ENCODE measurements at regions not wholly inside any gene's neighbourhood (a gene's known extent, or its start where the extent isn't known, plus 50 kb on each side); places are given as distances from the start of the nearest gene placed in this dataset.
"Not testable (repeated sequence)": the region's sequence is repeated elsewhere in the genome, so short reads cannot be mapped to it uniquely, and the experiment has no call there.

DNA sequence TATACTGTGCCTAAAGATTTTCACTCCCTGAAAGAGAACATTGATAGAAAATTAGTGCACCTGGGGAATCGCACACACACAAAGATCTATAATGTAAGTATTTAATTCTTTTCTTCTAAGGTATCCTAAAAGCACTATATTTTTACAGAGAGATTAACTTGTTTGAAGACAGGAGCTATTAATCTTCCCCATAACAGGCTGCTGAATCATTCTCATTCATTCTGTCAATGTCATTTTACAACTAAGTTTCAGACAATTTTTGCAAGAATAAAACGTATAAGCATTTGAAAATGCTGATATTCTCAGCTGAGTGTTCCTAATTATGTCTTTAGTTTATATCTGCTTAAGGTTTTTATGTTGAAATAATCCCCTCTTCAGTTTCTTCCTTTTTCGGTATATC lies 776.7 kb downstream of the NXPH1 start:
- no peak for DNase-seq (ENCODE audit: low read depth)

DNA sequence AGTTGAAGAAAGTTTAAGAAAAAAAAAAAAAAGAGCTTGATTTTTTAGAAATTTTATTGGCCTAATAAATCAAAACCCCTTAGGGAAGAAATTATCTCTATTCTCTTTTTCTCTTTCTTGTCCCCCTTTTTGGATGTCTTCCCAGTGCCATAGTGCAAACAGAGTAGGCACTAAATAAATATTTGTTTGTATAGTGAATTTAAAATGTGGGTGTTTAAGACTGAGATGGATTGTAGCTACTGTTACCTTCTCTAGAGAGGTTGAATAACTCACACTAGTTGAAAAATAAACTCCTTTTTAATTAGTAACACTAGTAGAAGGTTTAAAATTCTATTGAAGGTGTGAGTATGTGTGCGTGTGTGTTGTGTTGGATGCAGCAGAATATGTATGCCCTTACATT lies 783.8 kb downstream of the NXPH1 start:
- no peak for DNase-seq (ENCODE audit: low read depth)

DNA sequence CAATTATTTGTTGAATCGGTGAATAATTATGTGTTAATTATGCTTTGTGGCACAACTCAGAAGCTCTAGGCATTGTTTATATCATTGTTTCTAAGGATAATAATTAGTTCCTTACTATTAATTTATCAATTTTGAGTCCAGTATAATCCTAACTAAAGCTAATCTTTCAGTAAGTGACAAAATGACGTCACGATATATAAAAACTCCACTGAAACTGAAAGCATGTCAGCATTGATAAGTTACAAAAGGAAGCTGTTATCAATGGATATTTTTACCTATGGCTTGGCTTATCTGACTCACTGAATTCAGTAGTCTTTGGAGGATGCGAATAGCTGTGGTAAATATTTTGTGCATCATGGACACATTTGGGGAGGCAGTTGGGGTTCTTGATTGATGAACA lies 793.1 kb downstream of the NXPH1 start:
- DNase-seq (ENCODE audit: low read depth), result no peak

DNA sequence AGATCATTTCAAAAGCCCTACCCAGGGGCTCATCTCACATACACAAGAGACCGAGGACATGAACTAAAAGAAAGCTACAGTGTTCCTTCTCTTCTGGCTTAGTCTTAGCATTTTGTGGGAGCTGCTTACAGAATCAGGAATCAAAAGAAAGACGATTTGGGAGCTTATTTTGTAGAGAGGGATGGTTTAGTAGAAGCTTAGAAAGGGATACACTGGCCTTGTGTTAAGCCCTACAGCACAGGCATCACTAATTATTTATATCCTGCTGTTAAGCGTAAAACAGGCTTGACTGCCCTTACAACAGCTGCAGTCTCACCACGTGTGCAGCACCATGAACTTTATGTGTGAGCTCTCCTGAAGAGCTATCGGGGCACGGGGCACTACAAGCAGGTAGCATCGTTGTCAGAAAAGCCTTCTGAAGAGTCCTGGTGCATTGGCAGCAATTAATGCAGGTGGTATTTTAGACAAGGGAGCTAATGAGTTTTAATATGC lies 798.3 kb downstream of the NXPH1 start:
- no peak for DNase-seq (ENCODE audit: low read depth)

DNA sequence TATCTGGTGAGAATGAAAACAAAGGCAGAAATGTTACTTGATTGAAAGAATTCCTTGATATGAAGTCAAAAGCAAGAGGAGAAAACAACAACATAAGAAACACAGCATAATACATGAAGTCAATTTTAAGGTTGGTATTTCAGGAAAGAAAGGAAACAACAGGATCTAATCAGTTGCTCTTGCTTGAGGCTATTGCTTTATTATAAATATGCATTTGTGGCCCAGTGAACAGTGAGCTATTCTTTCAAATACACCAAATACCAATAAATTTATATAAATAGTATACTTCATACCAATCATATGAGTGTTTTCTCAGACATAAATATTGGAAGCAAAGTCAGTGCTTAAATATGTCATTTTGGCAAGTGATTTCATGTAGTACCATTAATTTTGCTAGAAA lies 806.6 kb downstream of the NXPH1 start:
- no peak for DNase-seq (ENCODE audit: low read depth)

DNA sequence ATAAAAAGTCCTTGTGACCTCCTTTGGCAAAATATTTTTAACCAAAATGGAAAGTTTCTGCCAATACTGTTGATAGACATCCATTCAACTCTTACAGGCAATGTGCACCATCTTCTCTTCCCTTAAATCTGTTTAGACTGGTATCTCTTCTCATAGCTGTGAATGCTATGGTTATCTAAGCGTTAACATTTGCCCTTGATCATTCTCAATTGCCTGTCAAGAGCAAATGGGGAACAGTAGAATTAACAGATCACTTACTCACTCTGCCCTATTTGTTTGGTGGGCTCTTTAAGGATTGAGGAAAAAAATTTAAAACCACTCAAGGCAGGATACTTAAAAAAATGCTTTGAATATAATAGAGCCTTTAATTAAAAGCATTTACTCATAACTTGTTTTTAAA lies 808.4 kb downstream of the NXPH1 start:
- no peak for DNase-seq (ENCODE audit: low read depth)

DNA sequence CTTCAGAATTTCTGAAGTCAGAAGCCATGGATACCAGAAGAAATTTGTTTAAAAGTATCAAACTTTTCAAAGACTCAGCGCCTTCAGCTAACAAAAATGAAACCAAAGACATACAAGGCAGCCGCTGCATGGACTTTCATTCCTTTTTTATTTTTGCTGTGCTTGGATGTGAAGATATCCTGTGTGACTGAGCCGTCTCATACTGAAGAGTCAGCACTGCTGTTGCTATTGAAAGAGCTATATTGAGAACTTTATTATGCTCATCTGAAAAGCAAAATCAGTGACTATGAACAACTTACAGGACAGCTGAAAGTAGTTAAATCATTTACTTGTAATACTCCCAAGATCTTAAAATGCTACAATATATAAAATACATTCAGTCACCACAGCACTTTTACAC lies 809.2 kb downstream of the NXPH1 start:
- DNase-seq (ENCODE audit: low read depth), result no peak

DNA sequence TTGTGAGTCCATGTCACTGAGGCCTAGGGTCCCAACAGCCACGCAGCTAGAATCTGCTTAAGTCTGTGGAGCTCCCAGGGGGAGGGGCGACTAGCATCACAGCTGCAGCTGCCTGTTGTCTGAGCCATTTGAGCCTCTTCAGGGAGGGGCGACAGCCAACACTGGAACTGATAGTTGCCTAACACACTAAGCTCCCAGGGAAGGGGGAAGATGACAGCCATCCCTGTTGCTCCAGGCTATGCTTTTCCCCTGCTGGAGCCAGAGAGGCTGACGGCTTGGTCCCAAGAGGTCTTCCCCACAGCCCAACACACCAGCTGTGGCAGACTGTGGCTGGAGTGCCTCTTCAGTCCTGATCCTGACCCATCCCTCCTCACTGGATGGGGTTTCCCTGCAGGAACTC lies 817.5 kb downstream of the NXPH1 start:
- no peak for DNase-seq (ENCODE audit: low read depth)

DNA sequence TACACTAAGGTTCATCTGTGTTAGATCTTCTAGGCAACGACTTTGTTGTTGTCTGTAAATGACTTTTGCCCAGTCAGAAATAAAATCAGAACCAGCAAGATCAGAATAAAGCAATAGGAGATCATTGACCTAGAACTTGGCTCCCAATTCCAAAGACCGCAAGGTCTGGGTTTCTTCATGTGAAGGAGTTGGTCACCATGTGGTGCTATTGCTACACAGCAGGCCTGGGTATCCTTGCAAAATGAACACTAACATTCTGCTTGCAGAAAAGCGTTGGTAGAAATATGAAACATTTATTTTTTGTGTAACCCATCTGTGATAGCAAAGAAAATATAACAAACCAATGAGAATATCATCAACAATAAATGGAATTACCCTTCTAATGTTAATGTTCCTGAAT lies 831.0 kb downstream of the NXPH1 start:
- DNase-seq (ENCODE audit: low read depth), result no peak

DNA sequence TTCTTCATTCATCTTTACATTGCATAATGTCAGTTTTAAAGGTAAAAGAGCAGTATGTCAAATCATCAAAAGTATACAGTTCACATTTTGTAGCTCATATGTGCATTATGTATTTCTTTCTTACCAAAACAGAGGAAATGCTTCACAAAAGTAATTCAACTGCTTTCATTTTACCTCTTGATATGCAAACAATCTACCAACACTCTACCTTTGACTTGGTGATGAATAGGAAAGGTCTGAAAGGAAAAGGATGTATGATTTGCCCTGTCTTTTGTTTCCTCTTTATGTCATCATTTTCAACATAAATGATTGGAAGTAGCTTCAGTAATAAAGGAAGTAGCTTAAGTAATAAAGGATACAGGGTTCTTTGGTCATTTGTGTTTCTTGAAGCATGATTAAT lies 846.7 kb downstream of the NXPH1 start:
- DNase-seq (ENCODE audit: low read depth), result no peak

DNA sequence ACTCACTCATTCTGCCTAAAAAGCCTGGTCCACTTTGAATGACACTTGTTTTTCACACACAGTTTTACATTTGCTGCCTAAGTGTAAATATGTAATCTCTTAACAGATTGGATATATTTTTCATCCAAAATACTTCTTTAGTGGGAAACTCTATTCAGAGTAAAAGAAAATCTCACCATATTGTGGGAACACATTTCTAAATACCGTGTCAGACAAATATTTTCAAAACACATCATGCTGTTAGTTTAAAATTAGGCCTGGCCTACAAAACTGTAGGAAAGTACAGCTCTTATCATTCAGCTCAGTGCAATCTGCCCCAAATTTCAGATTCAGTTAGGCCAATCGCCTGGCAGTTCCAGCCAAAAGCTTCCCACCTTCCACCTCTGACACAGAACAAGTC lies 849.8 kb downstream of the NXPH1 start:
- DNase-seq (ENCODE audit: low read depth), result no peak

DNA sequence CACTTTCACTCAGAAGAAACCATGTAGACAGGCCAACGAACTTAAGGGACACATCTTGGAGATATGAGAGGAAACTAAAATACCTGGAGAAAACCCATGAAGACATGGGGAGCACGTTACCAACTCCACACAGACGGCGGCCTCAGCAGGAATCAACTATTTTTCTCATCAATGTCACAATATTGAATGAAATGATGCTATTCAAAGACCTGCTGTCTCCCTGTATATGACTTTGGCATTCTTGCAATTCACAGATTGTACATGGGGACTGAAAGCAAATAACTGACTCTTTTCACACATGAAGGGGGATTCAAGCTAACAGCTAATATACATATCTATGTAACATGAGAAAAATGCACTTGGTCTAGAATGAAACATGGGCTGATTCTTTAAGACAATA lies 869.0 kb downstream of the NXPH1 start:
- DNase-seq (ENCODE audit: low read depth), result no peak

DNA sequence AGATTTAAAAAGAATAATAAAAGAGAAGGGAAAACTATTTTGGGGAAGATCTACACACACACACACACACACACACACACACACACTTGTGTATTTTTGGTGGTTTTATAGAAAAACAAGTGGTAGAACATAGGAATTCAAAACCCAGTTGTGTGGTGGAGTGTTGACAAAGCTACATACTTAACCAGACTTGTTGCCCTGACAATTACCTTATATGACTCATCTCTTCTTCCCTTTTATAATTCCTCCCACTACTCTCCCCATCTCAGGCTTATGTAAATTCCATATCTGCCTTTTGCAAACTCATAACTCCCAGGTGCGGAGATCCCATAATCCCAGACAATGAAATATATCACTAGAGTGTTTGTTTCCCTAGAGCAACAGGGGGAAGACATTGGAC lies 873.7 kb downstream of the NXPH1 start:
- no peak for DNase-seq (ENCODE audit: low read depth)

DNA sequence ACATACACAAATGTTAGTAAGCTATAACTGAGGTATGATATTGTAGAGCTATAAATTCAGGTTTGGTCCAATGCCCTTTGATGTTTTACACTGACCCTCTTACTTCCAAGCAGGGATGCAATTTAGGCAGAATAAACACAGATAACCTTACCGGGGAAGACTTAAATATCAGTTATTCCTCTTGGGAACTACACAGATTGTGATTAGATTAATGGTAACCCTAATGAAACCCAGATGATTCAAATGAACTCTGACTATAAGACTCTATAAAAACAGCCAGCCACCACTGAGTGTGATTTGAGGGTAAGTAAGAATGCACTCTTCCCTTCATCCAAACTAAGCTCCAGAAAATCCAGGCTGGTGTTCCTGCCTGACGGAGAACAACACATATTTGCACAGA lies 891.1 kb downstream of the NXPH1 start:
- DNase-seq (ENCODE audit: low read depth), result no peak

DNA sequence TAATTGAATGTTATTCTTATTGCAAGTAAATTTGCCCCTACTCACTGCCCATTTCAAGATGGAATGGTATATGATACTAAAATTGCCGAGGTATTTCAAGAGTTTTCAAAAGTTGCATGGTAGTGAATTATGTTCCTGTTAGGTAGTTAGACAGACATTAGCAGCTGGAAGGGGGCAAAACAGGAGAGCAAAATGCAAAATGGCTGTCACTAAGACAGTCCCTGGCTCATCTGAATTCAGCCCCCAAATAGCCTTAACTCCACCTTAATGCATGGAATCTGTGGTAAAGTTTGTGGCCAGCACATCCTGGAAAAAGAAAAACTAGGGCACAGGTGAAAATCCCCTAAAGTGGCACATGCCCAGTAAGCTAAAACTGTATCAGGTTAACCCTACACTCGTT lies 894.9 kb downstream of the NXPH1 start:
- no peak for DNase-seq (ENCODE audit: low read depth)

DNA sequence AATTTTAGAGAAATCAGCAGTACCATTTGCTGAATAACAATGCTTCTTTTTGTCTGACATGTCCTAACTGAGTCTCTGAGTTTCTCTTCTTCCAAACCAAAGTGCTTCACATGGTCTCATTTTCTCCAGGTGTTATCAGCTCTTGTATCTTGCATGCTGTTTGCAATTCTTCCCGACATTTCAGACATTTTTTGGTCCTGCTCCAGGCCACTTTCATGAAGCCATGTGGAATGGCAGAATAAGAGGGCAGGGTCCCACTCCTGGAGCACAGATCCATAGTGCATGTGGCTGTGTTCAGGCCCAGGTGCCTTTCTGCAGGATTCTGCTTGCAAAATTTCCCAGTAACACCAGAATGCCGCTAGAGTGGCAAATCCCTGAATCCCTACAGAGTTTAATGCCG lies 916.2 kb downstream of the NXPH1 start:
- DNase-seq (ENCODE audit: low read depth), result no peak

DNA sequence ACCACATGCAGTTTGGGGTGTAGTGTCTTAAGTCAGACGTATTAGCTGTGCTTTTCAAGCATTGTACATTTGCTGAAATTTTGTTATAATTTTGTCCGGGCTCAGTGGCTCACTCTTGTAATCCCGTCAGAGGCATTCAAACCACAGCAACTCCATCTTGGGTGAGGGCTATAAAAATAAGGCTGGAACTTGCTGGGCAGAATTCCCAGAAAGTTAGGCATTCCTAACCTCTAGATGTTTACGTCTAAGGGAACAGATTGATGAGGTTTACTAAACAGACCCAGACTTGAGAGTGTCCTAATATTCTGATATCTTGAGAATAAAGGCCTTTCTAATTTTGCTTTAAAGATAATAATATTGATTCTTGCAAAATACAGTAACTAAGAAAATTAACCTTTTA lies 957.8 kb downstream of the NXPH1 start:
- DNase-seq (ENCODE audit: low read depth), result no peak

DNA sequence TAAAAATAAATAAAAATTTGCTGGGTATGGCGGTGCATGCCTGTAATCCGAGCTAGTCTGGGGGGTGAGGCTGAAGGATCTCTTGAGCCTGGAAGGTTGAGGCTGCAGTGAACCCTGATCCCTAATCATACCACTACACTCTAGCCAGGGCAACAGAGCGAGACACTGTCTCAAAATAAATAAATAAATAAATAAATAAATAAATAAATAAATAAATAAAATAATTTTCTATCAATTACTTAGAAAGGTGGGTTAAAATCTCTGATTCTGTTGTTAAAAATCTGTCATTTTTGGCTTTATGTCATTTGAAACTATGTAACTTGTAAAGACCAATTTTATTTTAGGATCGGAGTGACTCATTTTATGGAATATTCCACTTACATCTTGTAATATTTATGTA lies 958.6 kb downstream of the NXPH1 start:
- DNase-seq (ENCODE audit: low read depth), result no peak

DNA sequence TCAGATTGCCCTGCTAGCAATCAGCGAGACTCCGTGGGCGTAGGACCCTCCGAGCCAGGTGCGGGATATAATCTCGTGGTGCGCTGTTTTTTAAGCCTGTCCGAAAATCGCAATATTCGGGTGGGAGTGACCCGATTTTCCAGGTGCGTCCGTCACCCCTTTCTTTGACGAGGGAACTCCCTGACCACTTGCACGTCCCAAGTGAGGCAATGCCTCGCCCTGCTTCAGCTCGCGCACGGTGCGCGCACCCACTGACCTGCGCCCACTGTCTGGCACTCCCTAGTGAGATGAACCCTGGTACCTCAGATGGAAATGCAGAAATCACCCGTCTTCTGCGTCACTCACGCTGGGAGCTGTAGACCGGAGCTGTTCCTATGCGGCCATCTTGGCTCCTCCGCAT lies 971.0 kb downstream of the NXPH1 start:
- not testable (repeated sequence) for DNase-seq (ENCODE audit: low read depth)

DNA sequence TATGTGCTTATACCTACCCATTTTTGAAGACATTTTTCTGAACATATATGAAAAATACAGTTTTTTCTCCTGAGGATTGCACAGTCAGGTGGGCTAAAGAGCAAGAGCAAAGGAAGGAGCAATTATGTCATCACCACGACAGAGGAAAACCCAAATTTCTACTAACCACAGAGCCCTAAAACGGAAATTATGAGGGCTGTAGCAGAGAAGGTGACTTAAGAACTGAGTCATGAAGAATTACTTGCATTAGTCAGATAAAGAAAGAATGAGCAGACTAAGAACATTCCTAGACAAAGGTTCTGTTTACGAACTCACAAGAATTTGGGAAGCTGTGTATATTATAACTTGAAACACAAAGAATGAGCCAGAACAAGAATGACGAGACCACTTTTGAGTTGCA lies 974.4 kb downstream of the NXPH1 start:
- no peak for DNase-seq (ENCODE audit: low read depth)

DNA sequence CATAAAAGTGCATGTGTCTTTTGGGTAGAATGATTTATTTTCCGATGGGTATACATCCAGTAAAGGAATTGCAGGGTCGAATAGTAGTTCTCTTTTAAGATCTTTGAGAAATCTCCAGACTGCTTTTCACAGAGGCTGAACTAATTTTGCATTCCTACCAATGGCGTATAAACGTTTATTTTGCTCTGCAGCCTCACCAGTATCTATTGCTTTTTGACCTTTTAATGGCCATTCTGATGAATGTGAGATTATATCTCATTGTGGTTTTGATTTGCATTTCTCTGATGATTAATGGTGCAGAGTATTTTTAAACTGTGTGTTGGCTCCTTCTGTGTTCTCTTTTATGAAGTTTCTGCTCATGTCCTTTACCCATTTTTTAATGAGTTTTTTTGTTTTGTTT lies 1020.1 kb downstream of the NXPH1 start:
- no peak for DNase-seq (ENCODE audit: low read depth)

DNA sequence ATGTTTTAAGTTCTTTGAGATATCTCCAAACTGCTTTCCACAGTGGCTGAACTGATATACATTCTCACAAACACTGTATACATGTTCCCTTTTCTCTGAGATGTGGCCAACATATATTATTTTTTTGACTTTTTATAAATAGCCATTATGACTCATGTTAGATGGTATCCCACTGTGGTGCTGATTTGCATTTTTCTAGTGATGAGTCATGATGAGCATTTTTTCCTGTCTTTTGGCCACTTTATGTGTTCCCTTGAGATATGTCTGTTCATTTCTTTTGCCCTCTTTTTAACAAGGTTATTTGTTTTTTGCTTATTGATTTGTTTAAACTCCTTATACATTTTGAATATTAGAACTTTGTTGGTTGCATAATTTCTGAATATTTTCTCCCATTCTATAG lies 1055.1 kb downstream of the NXPH1 start:
- DNase-seq (ENCODE audit: low read depth), result no peak

DNA sequence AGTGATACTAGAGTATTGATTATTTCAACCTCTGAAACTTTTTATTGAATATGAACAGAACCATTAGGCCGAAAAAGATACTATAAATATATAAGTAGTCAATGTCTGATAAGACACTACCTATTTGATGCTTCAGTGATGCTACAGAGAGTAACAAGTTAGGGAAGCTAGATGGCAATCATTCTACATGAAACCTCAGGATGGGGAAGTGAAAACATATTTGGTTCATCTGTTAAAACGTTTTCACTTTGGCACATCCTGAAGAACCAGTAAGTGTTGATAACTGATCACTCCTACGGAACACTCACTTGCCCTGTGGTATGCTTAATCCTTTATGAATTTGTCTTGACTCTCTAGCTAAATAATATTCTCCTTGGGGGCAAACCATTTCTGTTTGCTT lies 1064.9 kb downstream of the NXPH1 start:
- DNase-seq (ENCODE audit: low read depth), result no peak

DNA sequence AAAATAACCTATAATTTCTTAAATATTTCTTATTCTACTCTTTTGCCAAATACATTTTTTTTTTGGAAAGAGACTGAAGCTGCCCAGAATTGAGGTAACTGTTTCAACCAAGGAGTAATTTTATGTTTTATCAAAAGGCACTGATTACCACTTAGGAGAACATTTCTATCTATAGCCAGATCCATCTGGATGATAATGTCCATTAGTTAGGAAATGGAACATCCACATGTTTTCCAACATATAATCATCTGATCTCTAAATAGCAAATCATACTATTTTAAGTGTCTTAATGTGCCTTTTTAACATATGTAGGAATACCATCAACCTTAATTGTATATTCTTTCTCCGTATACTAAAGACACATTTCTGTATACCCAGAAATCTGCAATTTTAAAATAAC lies 1068.9 kb downstream of the NXPH1 start:
- no peak for DNase-seq (ENCODE audit: low read depth)

DNA sequence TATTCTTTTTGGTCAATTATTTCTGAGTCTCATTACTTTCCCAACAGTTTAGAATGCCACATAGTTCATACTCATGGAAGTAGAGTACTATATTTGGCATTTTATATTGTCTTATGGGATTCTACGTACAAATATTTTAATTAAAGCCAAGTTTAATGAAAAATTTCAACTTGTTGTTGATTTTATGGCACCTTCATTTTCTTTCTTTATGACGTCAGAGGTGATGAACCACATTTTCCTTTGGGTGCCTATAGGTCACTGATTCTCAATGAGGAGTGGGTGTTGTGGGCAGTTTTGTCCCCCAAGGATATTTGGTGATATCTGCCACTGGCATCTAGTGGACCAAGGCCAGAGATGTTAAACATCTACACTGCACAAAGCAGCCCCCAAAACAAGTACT lies 1071.3 kb downstream of the NXPH1 start:
- DNase-seq (ENCODE audit: low read depth), result no peak
